RWPE1 (cell line): ENCODE measurements at regions not wholly inside any gene's neighbourhood (a gene's known extent, or its start where the extent isn't known, plus 50 kb on each side); places are given as distances from the start of the nearest gene placed in this dataset.
A peak's percentile ranks its signal among the peaks of the same experiment; 100 is the strongest.

Source experiments
- CTCF ChIA-PET: fragments of 350-600 bp; sonication (Branson Sonifier 250); formaldehyde crosslinking; extraction: SDS; loops from one replicate; lab custom pipeline; 2021; lab: Yijun Ruan, JAX
- POLR2A ChIA-PET: fragments of 400-600 bp; formaldehyde crosslinking; extraction: SDS; loops from one replicate; lab custom pipeline; 2020; ENCODE audit warnings: antibody characterized with exemption; ENCODE audit not compliant: low non-redundant PET; lab: Yijun Ruan, JAX
- DNase-seq: peaks from one replicate; pipeline ENCODE4 v3.0.0; 2012; ENCODE audit warnings: low spot score
- H3K27ac ChIP-seq: fragments of 450-650 bp; 2 replicates; pipeline ENCODE4 v1.5.1; 2017
- TF ChIP-seq, protein P1 (sequence below): fragments of 450-650 bp; conservative IDR thresholded peaks from 2 replicates; pipeline ENCODE4 v1.5.1; 2017; ENCODE audit warnings: low read depth, mild to moderate bottlenecking

DNA sequence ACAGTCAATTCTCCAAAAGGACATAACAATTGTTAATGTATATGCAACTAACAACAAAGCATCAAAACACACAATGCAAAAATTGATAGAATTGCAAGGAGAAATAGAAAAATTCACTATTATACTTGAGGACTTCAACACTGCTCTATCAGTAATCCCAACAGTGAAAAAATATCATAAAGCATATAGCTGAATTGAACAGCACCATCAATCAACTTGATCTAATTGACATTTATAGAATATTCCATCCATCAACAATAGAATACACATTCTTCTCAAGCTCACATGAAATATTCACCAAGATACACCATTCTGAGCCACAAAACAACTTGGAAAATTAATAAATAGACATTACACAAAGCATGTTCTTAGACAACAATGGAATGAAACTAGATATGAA, 60.1 kb upstream of the ASXL3 start:
- DNase-seq = no peak
- ChIA-PET CTCF (no interaction called here), POLR2A (no interaction called here)
- no peak overlapping the region for H3K27ac ChIP-seq
- TF ChIP-seq, protein P1, sequence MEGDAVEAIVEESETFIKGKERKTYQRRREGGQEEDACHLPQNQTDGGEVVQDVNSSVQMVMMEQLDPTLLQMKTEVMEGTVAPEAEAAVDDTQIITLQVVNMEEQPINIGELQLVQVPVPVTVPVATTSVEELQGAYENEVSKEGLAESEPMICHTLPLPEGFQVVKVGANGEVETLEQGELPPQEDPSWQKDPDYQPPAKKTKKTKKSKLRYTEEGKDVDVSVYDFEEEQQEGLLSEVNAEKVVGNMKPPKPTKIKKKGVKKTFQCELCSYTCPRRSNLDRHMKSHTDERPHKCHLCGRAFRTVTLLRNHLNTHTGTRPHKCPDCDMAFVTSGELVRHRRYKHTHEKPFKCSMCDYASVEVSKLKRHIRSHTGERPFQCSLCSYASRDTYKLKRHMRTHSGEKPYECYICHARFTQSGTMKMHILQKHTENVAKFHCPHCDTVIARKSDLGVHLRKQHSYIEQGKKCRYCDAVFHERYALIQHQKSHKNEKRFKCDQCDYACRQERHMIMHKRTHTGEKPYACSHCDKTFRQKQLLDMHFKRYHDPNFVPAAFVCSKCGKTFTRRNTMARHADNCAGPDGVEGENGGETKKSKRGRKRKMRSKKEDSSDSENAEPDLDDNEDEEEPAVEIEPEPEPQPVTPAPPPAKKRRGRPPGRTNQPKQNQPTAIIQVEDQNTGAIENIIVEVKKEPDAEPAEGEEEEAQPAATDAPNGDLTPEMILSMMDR = no peak

DNA sequence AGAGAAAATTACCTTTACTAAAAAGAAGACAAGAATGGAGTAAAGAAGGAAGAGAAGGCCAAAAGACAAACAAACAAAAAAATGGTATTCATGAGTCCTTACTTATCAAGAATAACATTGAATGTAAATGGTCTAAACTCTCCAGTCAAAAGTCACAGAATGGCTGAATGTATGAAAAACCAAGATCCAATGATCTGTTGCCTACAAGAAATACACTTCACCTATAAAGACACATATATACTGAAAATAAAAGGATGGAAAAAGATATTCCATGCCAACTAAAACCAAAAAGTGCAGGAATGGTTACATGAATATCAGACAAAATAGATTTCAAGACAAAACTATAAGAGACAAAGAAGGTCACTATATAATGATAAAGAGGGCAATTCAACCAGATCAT, 65.0 kb upstream of the ASXL3 start:
- POLR2A ChIA-PET = no interaction called here
- TF ChIP-seq, protein P1 = no peak
- CTCF ChIA-PET = no interaction called here
- H3K27ac ChIP-seq = no peak overlapping the region
- no peak for DNase-seq

DNA sequence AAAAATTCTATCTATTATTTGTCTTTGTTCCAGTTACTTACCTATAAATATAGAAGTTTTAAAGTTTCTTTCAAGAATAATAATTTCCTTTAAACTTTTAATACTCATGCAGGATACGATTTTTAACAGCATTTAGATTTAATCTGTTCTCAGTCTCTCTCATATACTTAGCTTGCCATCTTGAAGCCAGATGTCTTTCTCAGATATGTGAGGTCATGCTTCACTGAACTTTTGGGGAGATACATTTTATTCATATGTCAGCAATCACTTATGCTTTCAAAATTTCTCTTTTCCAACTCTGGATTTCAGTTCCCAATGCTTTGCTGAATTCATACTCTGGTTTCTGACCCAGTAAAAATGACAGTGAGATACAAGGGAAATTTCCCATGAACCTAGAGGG, 66.5 kb upstream of the CCDC178 start:
- no peak for DNase-seq
- H3K27ac ChIP-seq = no peak overlapping the region
- ChIA-PET POLR2A (no interaction called here), CTCF (no interaction called here)
- TF ChIP-seq, protein P1 = no peak

DNA sequence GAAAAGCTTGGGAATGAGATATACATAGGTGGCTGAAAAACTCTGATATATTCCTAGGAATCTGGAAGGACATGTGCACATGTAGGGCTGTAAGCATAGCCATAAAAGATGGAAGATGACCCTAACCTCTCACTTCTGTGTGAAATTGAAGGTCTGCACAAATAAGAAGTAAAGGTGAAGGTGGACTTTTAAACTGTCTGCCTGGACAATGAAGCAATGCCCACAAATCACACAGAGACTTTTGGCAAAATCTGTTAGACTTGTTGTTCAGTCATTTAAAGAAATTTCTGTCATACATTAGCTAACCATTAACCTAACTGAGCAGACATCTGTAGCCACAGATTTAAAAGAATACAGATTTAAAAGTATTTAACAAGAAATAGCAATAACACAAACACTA, 65.3 kb upstream of the CCDC178 start:
- TF ChIP-seq, protein P1 = no peak
- POLR2A ChIA-PET = no interaction called here
- DNase-seq = no peak
- CTCF ChIA-PET = no interaction called here
- H3K27ac ChIP-seq = no peak overlapping the region

DNA sequence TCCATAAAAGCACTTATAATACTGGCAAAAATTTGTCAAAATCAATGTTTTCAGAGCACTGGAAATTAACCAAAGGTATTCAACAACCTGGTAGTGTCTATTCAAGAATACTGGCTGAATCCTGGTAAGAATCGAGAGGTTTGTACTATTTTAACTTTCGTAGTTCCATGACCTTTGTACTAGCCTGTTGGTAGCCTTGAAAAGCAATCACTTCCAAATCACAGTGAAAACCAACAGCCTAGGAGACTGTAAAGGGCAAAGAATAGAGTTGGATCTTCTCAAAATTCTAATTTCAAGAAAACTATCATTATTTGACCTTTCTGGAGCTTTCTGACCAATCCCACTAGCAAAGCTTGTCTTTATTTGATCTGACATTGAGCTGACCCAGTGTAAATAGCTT, 64.8 kb upstream of the CCDC178 start:
- ChIA-PET POLR2A (no interaction called here), CTCF (no interaction called here)
- DNase-seq = no peak
- TF ChIP-seq, protein P1 = no peak
- H3K27ac ChIP-seq = no peak overlapping the region

DNA sequence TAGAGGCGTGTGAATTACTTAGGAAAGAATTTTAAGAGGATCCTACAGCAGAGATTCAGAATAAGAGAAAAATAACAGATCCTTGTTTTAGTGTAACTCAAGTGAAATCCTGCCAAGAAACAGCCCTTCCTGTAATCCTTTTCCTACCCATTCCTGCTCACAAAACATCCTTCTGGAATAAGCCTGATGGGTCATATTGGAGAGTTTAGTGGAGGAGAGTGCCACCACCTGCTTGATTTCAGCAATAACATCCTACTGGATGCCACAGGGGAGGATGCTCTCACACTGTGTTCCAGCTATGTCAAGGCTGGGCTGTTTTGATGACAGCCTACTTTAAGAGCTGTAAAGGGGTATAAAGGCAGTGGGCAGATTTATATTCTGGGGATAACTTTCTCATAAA, 54.8 kb upstream of the CCDC178 start:
- ChIA-PET POLR2A (no interaction called here), CTCF (interaction anchor here (0.5 kb wide), 1 partner anchor 11 kb away, joined by 4 read pairs; no protein-coding TSS in a partner anchor)
- TF ChIP-seq, protein P1 = no peak
- no peak overlapping the region for H3K27ac ChIP-seq
- DNase-seq = peak; percentile 1
